ENCODE measurements at regions not wholly inside any gene's neighbourhood (a gene's known extent, or its start where the extent isn't known, plus 50 kb on each side); places are given as distances from the start of the nearest gene placed in this dataset.
"Not testable (repeated sequence)": the region's sequence is repeated elsewhere in the genome, so short reads cannot be mapped to it uniquely, and the experiment has no call there.

GRCh38 chrX:92081250-92081649 is 302.1 kb downstream of the PCDH11X start:
- DNase-seq (ENCODE audit: extremely low read depth, low read depth): not testable (repeated sequence)

- DNase-seq (ENCODE audit: extremely low read depth, low read depth): not testable (repeated sequence)
These were observed 311.6 kb downstream of the PCDH11X start for GRCh38 chrX:92090756-92091155.

- DNase-seq (ENCODE audit: extremely low read depth, low read depth): not testable (repeated sequence)
These were observed 319.0 kb downstream of the PCDH11X start for GRCh38 chrX:92098136-92098535.

- DNase-seq (ENCODE audit: extremely low read depth, low read depth): not testable (repeated sequence)
These were observed 320.9 kb downstream of the PCDH11X start for GRCh38 chrX:92100095-92100494.

- DNase-seq (ENCODE audit: extremely low read depth, low read depth): not testable (repeated sequence)
These were observed 326.5 kb downstream of the PCDH11X start for GRCh38 chrX:92105693-92106092.

GRCh38 chrX:92106671-92107070 is 327.5 kb downstream of the PCDH11X start:
- not testable (repeated sequence) for DNase-seq (ENCODE audit: extremely low read depth, low read depth)

GRCh38 chrX:92110410-92110911 is 331.3 kb downstream of the PCDH11X start:
- DNase-seq (ENCODE audit: extremely low read depth, low read depth): not testable (repeated sequence)

- DNase-seq (ENCODE audit: extremely low read depth, low read depth): not testable (repeated sequence)
These were observed 338.5 kb downstream of the PCDH11X start for GRCh38 chrX:92117701-92118100.

- DNase-seq (ENCODE audit: extremely low read depth, low read depth): not testable (repeated sequence)
These were observed 383.9 kb downstream of the PCDH11X start for GRCh38 chrX:92163035-92163434.

GRCh38 chrX:92209936-92210335 is 430.8 kb downstream of the PCDH11X start:
- no peak for DNase-seq (ENCODE audit: extremely low read depth, low read depth)
- no peak for TF ChIP-seq CTCF (IDR thresholded peaks at IDR 0.05; ENCODE audit: low read depth, low read length)

GRCh38 chrX:92213786-92214185 is 434.6 kb downstream of the PCDH11X start:
- DNase-seq (ENCODE audit: extremely low read depth, low read depth): no peak
- no peak for TF ChIP-seq CTCF (IDR thresholded peaks at IDR 0.05; ENCODE audit: low read depth, low read length)

- DNase-seq (ENCODE audit: extremely low read depth, low read depth): not testable (repeated sequence)
These were observed 435.8 kb downstream of the PCDH11X start for GRCh38 chrX:92215011-92215410.

GRCh38 chrX:92224406-92224805 is 445.2 kb downstream of the PCDH11X start:
- no peak for TF ChIP-seq CTCF (IDR thresholded peaks at IDR 0.05; ENCODE audit: low read depth, low read length)

More at GRCh38 chrX:92224406-92224805, 445.2 kb downstream of the PCDH11X start:
- DNase-seq (ENCODE audit: extremely low read depth, low read depth): no peak
